ENCODE measurements at regions not wholly inside any gene's neighbourhood (a gene's known extent, or its start where the extent isn't known, plus 50 kb on each side); places are given as distances from the start of the nearest gene placed in this dataset.
A peak's percentile ranks its signal among the peaks of the same experiment; 100 is the strongest.

DNA sequence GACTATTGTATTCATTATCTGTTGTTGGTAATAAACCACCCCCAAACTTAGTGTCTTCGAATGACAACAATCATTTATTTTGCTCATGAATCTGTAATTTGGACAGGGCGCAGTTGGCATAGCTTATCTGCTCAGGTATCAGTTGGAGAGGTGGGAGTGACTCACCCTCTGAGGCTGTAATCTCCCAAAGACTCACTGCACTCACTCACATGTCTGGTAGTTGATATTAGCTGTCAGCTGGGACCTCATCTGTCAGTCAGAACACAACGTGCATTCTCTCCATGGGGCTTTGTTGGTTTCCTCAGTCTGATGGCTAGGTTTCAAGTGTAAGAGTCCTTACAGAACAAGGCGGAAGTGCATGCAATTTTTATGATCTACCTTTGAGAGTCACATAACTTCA lies 183.5 kb upstream of the PRNP start:
- TF ChIP-seq, protein P1, sequence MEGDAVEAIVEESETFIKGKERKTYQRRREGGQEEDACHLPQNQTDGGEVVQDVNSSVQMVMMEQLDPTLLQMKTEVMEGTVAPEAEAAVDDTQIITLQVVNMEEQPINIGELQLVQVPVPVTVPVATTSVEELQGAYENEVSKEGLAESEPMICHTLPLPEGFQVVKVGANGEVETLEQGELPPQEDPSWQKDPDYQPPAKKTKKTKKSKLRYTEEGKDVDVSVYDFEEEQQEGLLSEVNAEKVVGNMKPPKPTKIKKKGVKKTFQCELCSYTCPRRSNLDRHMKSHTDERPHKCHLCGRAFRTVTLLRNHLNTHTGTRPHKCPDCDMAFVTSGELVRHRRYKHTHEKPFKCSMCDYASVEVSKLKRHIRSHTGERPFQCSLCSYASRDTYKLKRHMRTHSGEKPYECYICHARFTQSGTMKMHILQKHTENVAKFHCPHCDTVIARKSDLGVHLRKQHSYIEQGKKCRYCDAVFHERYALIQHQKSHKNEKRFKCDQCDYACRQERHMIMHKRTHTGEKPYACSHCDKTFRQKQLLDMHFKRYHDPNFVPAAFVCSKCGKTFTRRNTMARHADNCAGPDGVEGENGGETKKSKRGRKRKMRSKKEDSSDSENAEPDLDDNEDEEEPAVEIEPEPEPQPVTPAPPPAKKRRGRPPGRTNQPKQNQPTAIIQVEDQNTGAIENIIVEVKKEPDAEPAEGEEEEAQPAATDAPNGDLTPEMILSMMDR (IDR thresholded peaks at IDR 0.05; ENCODE audit: insufficient read depth, low read length) = no peak
- H3K4me3 ChIP-seq (ENCODE audit: low read depth, low read length) = no peak overlapping the region
- DNase-seq (ENCODE audit: low read depth) = no peak

GRCh38 chr20:4493386-4493785 lies 192.9 kb upstream of the PRNP start:
- no peak for DNase-seq (ENCODE audit: low read depth)
- TF ChIP-seq, protein P1 (IDR thresholded peaks at IDR 0.05; ENCODE audit: insufficient read depth, low read length) = no peak

GRCh38 chr20:4491643-4492042 lies 194.6 kb upstream of the PRNP start:
- no peak overlapping the region for H3K4me3 ChIP-seq (ENCODE audit: low read depth, low read length)
- TF ChIP-seq, protein P1 (IDR thresholded peaks at IDR 0.05; ENCODE audit: insufficient read depth, low read length) = no peak
- no peak for DNase-seq (ENCODE audit: low read depth)

More at GRCh38 chr20:4493386-4493785, 192.9 kb upstream of the PRNP start:
- no peak overlapping the region for H3K4me3 ChIP-seq (ENCODE audit: low read depth, low read length)

- peak; percentile 55 for DNase-seq (ENCODE audit: low read depth)
- TF ChIP-seq, protein P1 (IDR thresholded peaks at IDR 0.05; ENCODE audit: insufficient read depth, low read length) = no peak
- H3K4me3 ChIP-seq (ENCODE audit: low read depth, low read length) = no peak overlapping the region
Observed at GRCh38 chr20:4490606-4491280, 195.5 kb upstream of the PRNP start.

DNA sequence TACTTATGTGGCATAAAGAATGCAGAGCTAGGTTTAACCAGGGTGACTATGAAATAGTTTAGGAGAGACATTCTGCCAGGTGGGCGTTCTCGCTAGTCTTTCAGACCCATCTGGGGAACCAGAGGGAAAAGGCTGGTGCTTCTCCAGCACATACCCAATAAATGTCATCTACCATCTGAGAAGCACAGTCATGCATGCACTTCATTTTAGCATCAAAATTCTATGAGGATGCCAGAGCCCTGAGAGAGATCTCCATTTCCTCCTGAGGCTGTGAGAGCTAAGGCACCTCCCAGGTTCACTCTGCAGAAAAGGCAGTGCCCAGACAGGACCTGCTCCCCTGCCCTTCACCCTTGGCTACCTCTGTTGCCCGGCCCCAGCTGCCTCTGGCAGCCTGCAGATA lies 196.2 kb upstream of the PRNP start:
- TF ChIP-seq, protein P1 (IDR thresholded peaks at IDR 0.05; ENCODE audit: insufficient read depth, low read length) = no peak
- DNase-seq (ENCODE audit: low read depth) = no peak
- H3K4me3 ChIP-seq (ENCODE audit: low read depth, low read length) = no peak overlapping the region

GRCh38 chr20:4488407-4489339 lies 197.6 kb upstream of the PRNP start:
- TF ChIP-seq, protein P1 (IDR thresholded peaks at IDR 0.05; ENCODE audit: insufficient read depth, low read length) = no peak
- peak; percentile 23 for DNase-seq (ENCODE audit: low read depth)
- no peak overlapping the region for H3K4me3 ChIP-seq (ENCODE audit: low read depth, low read length)

Measured in fibroblast of the aortic adventitia (primary cell).